Keratinocyte (primary cell): ENCODE measurements at regions not wholly inside any gene's neighbourhood (a gene's known extent, or its start where the extent isn't known, plus 50 kb on each side); places are given as distances from the start of the nearest gene placed in this dataset.

Source experiments
- DNase-seq: peaks from one replicate; pipeline ENCODE4 v3.0.0-alpha.2; 2011; ENCODE audit warnings: low read depth, missing footprints, low spot score
- FAIRE-seq: peaks from 2 replicates; lab custom pipeline; 2011; peaks lifted over from hg19 to GRCh38; lab: Jason Lieb, UNC
- H2AFZ ChIP-seq: 2 replicates; pipeline ENCODE4 v1.6.0; 2012; ENCODE audit warnings: low read length, control low read depth, inconsistent platforms; ENCODE audit not compliant: control insufficient read depth
- H3K27ac ChIP-seq: 2 replicates; pipeline ENCODE4 v1.5.1; 2011; ENCODE audit warnings: low read length; ENCODE audit not compliant: control insufficient read depth, insufficient read depth
- H3K27me3 ChIP-seq: 3 replicates; pipeline ENCODE4 v1.6.0; 2011; ENCODE audit warnings: low read length; ENCODE audit not compliant: control insufficient read depth, insufficient read depth; ENCODE audit errors: extremely low read depth
- H3K36me3 ChIP-seq, 2 experiments: 2 replicates in 1 of 2; 3 replicates in 1 of 2; pipeline ENCODE4 v1.5.1; 2011; ENCODE audit warnings: low read length in 2 of 2, mild to moderate bottlenecking in 1 of 2; ENCODE audit not compliant: control insufficient read depth in 2 of 2, insufficient read depth in 2 of 2; ENCODE audit errors: extremely low read depth in 1 of 2
- H3K4me1 ChIP-seq: 3 replicates; pipeline ENCODE4 v1.5.1; 2011; ENCODE audit warnings: low read length; ENCODE audit not compliant: control insufficient read depth, insufficient read depth; ENCODE audit errors: extremely low read depth
- H3K4me2 ChIP-seq: 3 replicates; pipeline ENCODE4 v1.6.0; 2011; ENCODE audit warnings: low read depth, low read length; ENCODE audit not compliant: control insufficient read depth, insufficient read depth; ENCODE audit errors: extremely low read depth
- H3K4me3 ChIP-seq, 3 experiments: fragments of 200-600 bp in 1 of 3; sonication (generic) in 1 of 3; 2 replicates in 2 of 3; 3 replicates in 1 of 3; pipeline ENCODE4 v1.5.1; 2011 to 2016; ENCODE audit warnings: low read length in 3 of 3, mild to moderate bottlenecking in 3 of 3, control low read depth in 2 of 3, inconsistent platforms in 1 of 3, low read depth in 1 of 3, mixed read lengths in 1 of 3, mixed run types in 1 of 3, moderate library complexity in 1 of 3; ENCODE audit not compliant: control insufficient read depth in 2 of 3, insufficient read depth in 2 of 3; ENCODE audit errors: extremely low read depth in 1 of 3
- H3K79me2 ChIP-seq: 2 replicates; pipeline ENCODE4 v1.6.0; 2012; ENCODE audit warnings: low read length; ENCODE audit not compliant: control insufficient read depth, insufficient read depth
- H3K9ac ChIP-seq: 3 replicates; pipeline ENCODE4 v1.6.0; 2011; ENCODE audit warnings: low read length; ENCODE audit not compliant: control insufficient read depth, insufficient read depth; ENCODE audit errors: extremely low read depth
- H3K9me1 ChIP-seq: 3 replicates; pipeline ENCODE4 v1.6.0; 2011; ENCODE audit warnings: low read length; ENCODE audit not compliant: control insufficient read depth, insufficient read depth; ENCODE audit errors: extremely low read depth
- H3K9me3 ChIP-seq: 2 replicates; pipeline ENCODE4 v1.5.1; 2012; ENCODE audit warnings: low read depth, low read length; ENCODE audit not compliant: control insufficient read depth
- H4K20me1 ChIP-seq: 3 replicates; pipeline ENCODE4 v1.6.0; 2011; ENCODE audit warnings: low read length; ENCODE audit not compliant: control insufficient read depth, insufficient read depth; ENCODE audit errors: extremely low read depth
- CTCF ChIP-seq, 3 experiments: IDR thresholded peaks in 1 of 3; conservative IDR thresholded peaks in 1 of 3; optimal IDR thresholded peaks in 1 of 3; 2 replicates in 2 of 3; 3 replicates in 1 of 3; pipeline versions ENCODE3 to v1.5.1; 2011; ENCODE audit warnings: low read length in 3 of 3, mild to moderate bottlenecking in 3 of 3, moderate library complexity in 2 of 3, control low read depth in 1 of 3, inconsistent platforms in 1 of 3; ENCODE audit not compliant: insufficient read depth in 2 of 3; ENCODE audit errors: extremely low read depth in 1 of 3
- EZH2 ChIP-seq: IDR thresholded peaks from one replicate; pipeline ENCODE4 v1.6.1; 2012; ENCODE audit warnings: inconsistent platforms, mild to moderate bottlenecking, low read length, moderate library complexity
- dilution Hi-C: fragments of 300-500 bp; cut with MboI; formaldehyde crosslinking; loops from one replicate; pipeline ENCODE4 v1.7.0; 2020; ENCODE audit warnings: low sequenced_read_pairs; ENCODE audit not compliant: extremely low pct_ligation_motif_present

- Histone ChIP-seq H4K20me1 (no peaks in the 10 kb centered on the region), H3K9ac (no peak overlapping the region), H2AFZ (no peak overlapping the region), H3K27ac (no peak overlapping the region), H3K9me1 (no peaks in the 10 kb centered on the region), H3K4me1 (no peaks in the 10 kb centered on the region), H3K4me3 (no peak overlapping the region), H3K4me2 (no peak overlapping the region), H3K9me3 (no peaks in the 10 kb centered on the region), H3K27me3 (no peaks in the 10 kb centered on the region), H3K79me2 (no peaks in the 10 kb centered on the region), H3K36me3 (no peaks in the 10 kb centered on the region)
- FAIRE-seq (no peak), DNase-seq (no peak)
- TF ChIP-seq CTCF (optimal IDR thresholded peaks at IDR 0.05 in 1 of 3, IDR thresholded peaks at IDR 0.05 in 1 of 3, conservative IDR thresholded peaks at IDR 0.05 in 1 of 3; ENCODE audit: extremely low read depth in 1 of 3, insufficient read depth in 2 of 3, low read length in 3 of 3): no peak
- no peak for TF ChIP-seq EZH2
- dilution Hi-C loops: no loop called here
Measured at GRCh38 chrX:149131774-149132173, 373.3 kb downstream of the IDS start.

GRCh38 chrX:149129767-149130166 is 375.3 kb downstream of the IDS start:
- no peak overlapping the region for H3K4me3 ChIP-seq
- H3K27ac ChIP-seq: no peak overlapping the region

More at GRCh38 chrX:149129767-149130166, 375.3 kb downstream of the IDS start:
- Histone ChIP-seq H2AFZ (no peak overlapping the region), H4K20me1 (no peaks in the 10 kb centered on the region), H3K36me3 (no peaks in the 10 kb centered on the region), H3K4me1 (no peaks in the 10 kb centered on the region), H3K79me2 (no peaks in the 10 kb centered on the region), H3K9ac (no peak overlapping the region), H3K9me3 (no peaks in the 10 kb centered on the region), H3K9me1 (no peaks in the 10 kb centered on the region), H3K4me2 (no peak overlapping the region), H3K27me3 (no peaks in the 10 kb centered on the region)
- dilution Hi-C loops: no loop called here
- no peak for DNase-seq
- no peak for FAIRE-seq
- TF ChIP-seq EZH2: no peak
- no peak for TF ChIP-seq CTCF (optimal IDR thresholded peaks at IDR 0.05 in 1 of 3, IDR thresholded peaks at IDR 0.05 in 1 of 3, conservative IDR thresholded peaks at IDR 0.05 in 1 of 3; ENCODE audit: extremely low read depth in 1 of 3, insufficient read depth in 2 of 3, low read length in 3 of 3)
